Esophagus squamous epithelium (tissue), 4 donors: ENCODE measurements at regions not wholly inside any gene's neighbourhood (a gene's known extent, or its start where the extent isn't known, plus 50 kb on each side); places are given as distances from the start of the nearest gene placed in this dataset.

Source experiments
- POLR2A ChIP-seq, 4 donors: fragments of 450-650 bp; IDR thresholded peaks; one replicate each; pipeline ENCODE4 v1.6.1; 2017; ENCODE audit warnings: antibody characterized with exemption in 4 of 4, mild to moderate bottlenecking in 4 of 4, moderate library complexity in 3 of 4
- TF ChIP-seq, protein P1 (sequence below), 6 experiments: fragments of 450-650 bp in 4 of 6; fragments of 200-600 bp in 2 of 6; sonication (generic) in 2 of 6; IDR thresholded peaks; one replicate each; pipeline ENCODE4 v1.5.1; 2016 to 2019; ENCODE audit warnings: antibody characterized with exemption in 6 of 6, mild to moderate bottlenecking in 4 of 6, moderate library complexity in 4 of 6

DNA sequence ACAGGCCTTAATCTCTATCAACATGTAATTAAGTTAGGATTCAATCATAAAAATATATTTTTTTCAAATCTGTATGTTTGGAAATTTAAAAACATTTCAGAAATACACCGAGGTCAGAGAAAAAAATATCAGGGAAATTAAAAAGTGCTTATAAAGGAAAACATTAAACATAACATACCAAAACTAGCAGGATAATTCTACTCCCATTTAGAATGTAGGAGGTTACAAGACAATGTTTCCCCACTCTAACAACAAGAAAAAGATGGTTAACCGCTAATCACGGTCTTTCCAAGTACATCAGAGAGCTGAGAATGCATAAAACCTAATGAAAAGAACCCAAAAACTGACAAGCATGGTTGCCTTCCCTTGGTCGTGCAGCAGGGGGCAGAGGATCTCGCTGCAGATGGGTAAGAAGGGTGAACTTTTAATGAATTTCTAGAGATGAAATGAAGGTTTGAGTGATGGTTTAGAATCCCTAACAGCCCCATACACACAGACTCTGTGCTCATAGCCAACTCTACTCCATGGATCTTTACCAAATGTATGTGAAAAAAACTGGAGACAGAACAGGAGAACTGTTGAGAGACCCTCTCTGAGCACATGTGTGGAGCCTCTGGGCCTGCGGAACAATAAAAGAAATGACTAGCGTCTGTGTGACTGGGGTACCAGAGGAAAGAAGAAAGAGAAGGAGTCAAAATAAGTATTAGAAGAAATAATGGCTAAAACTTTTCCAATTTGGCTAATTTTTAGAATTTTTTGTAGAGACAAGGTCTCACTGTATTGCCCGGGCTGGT, 51.3 kb upstream of the LSM14A start:
- TF ChIP-seq, protein P1, sequence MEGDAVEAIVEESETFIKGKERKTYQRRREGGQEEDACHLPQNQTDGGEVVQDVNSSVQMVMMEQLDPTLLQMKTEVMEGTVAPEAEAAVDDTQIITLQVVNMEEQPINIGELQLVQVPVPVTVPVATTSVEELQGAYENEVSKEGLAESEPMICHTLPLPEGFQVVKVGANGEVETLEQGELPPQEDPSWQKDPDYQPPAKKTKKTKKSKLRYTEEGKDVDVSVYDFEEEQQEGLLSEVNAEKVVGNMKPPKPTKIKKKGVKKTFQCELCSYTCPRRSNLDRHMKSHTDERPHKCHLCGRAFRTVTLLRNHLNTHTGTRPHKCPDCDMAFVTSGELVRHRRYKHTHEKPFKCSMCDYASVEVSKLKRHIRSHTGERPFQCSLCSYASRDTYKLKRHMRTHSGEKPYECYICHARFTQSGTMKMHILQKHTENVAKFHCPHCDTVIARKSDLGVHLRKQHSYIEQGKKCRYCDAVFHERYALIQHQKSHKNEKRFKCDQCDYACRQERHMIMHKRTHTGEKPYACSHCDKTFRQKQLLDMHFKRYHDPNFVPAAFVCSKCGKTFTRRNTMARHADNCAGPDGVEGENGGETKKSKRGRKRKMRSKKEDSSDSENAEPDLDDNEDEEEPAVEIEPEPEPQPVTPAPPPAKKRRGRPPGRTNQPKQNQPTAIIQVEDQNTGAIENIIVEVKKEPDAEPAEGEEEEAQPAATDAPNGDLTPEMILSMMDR (IDR thresholded peaks at IDR 0.05) = peak; percentile 40 to 63 (median 50)
- no peak for TF ChIP-seq POLR2A (IDR thresholded peaks at IDR 0.05)
